GM12878 (cell line): ENCODE measurements at regions not wholly inside any gene's neighbourhood (a gene's known extent, or its start where the extent isn't known, plus 50 kb on each side); places are given as distances from the start of the nearest gene placed in this dataset.

Source experiments
- ATAC-seq: fragments of 200-7000 bp; cut with Tn5 transposase; 3 replicates; pipeline ENCODE4 v1.9.1; 2020; ENCODE audit warnings: mild to moderate bottlenecking, moderate library complexity
- BruUV-seq: library from RNA; stranded (reverse); fragments of 400-500 nt; replicated peaks from 2 replicates; lab custom pipeline; 2021; lab: Mats Ljungman, UMichigan
- CTCF ChIA-PET: fragments of 300-600 bp; sonication (Branson Sonifier 250); formaldehyde crosslinking; extraction: SDS; loops from one replicate; lab custom pipeline; 2021; ENCODE audit warnings: inconsistent platforms; lab: Yijun Ruan, JAX
- POLR2A ChIA-PET: fragments of 350-600 bp; formaldehyde crosslinking; extraction: SDS; loops from one replicate; lab custom pipeline; 2021; ENCODE audit warnings: inconsistent platforms; lab: Charles Lee
- RAD21 ChIA-PET: fragments of 300-600 bp; sonication (Branson Sonifier 250); formaldehyde crosslinking; loops from one replicate; lab custom pipeline; 2023; ENCODE audit warnings: antibody characterized with exemption; ENCODE audit not compliant: unreplicated experiment; lab: Charles Lee
- SMC1A ChIA-PET: fragments of 300-600 bp; sonication (Branson Sonifier 250); formaldehyde crosslinking; loops from one replicate; lab custom pipeline; 2023; ENCODE audit not compliant: unreplicated experiment, uncharacterized antibody; lab: Charles Lee
- DNase-seq: peaks from one replicate; pipeline ENCODE4 v3.0.0-alpha.2; 2011; ENCODE audit warnings: low read depth, low spot score
- FAIRE-seq: peaks from 3 replicates; lab custom pipeline; 2011; peaks lifted over from hg19 to GRCh38; lab: Jason Lieb, UNC
- H2AFZ ChIP-seq: 2 replicates; pipeline ENCODE4 v1.6.0; 2011; ENCODE audit warnings: low read depth, low read length, control low read depth; ENCODE audit not compliant: control insufficient read depth
- H3K27ac ChIP-seq: 2 replicates; pipeline ENCODE4 v1.5.1; 2011; ENCODE audit warnings: control low read depth; ENCODE audit not compliant: control insufficient read depth, insufficient read depth
- H3K27me3 ChIP-seq, 2 experiments: replicated peaks in 1 of 2; 2 replicates each; pipeline versions ENCODE4 v1.6.0 to v1.6.1; 2011; ENCODE audit warnings: low read length in 1 of 2; ENCODE audit not compliant: control insufficient read depth in 2 of 2, insufficient read depth in 2 of 2
- H3K36me3 ChIP-seq, 2 experiments: 2 replicates each; pipeline ENCODE4 v1.5.1; 2011; ENCODE audit warnings: low read length in 1 of 2; ENCODE audit not compliant: control insufficient read depth in 2 of 2, insufficient read depth in 2 of 2
- H3K4me1 ChIP-seq: 2 replicates; pipeline ENCODE4 v1.6.1; 2011; ENCODE audit warnings: mild to moderate bottlenecking, low read length, moderate library complexity, mixed read lengths; ENCODE audit not compliant: control insufficient read depth, insufficient read depth
- H3K4me2 ChIP-seq: 2 replicates; pipeline ENCODE4 v1.6.0; 2011; ENCODE audit warnings: control low read depth; ENCODE audit not compliant: control insufficient read depth, insufficient read depth
- H3K4me3 ChIP-seq: fragments of 200-600 bp; sonication (generic); 2 replicates; pipeline ENCODE4 v1.5.1; 2016
- H3K79me2 ChIP-seq: 2 replicates; pipeline ENCODE4 v1.6.0; 2011; ENCODE audit warnings: low read length; ENCODE audit not compliant: control insufficient read depth, insufficient read depth
- H3K9ac ChIP-seq: 2 replicates; pipeline ENCODE4 v1.8.0; 2011; ENCODE audit warnings: low read length, control low read depth, mixed read lengths; ENCODE audit not compliant: control insufficient read depth, insufficient read depth
- H3K9me3 ChIP-seq: replicated peaks from 3 replicates; pipeline ENCODE4 v1.5.1; 2011; ENCODE audit warnings: mild to moderate bottlenecking, low read length; ENCODE audit not compliant: control insufficient read depth, insufficient read depth
- H4K20me1 ChIP-seq: 2 replicates; pipeline ENCODE4 v1.6.0; 2011; ENCODE audit not compliant: control insufficient read depth, insufficient read depth
- BACH1 ChIP-seq: fragments of 450-650 bp; IDR thresholded peaks from 2 replicates; pipeline ENCODE4 v1.6.1; 2017; ENCODE audit warnings: mild to moderate bottlenecking, borderline replicate concordance
- BCL11A ChIP-seq: IDR thresholded peaks from 2 replicates; pipeline ENCODE4 v1.6.1; 2011; ENCODE audit warnings: low read depth, low read length
- BCLAF1 ChIP-seq: fragments of 450-650 bp; IDR thresholded peaks from 2 replicates; pipeline ENCODE4 v1.6.1; 2017; ENCODE audit warnings: antibody characterized with exemption, mild to moderate bottlenecking, moderate library complexity
- E2F4 ChIP-seq: IDR thresholded peaks from 2 replicates; pipeline ENCODE4 v1.6.1; 2012; ENCODE audit warnings: low read depth, low read length, improper control_type of control experiment
- MEF2A ChIP-seq: IDR thresholded peaks from 2 replicates; pipeline ENCODE4 v1.6.1; 2011; ENCODE audit warnings: low read depth, mild to moderate bottlenecking, low read length, moderate library complexity; ENCODE audit not compliant: insufficient read depth
- MTA2 ChIP-seq: fragments of 450-650 bp; IDR thresholded peaks from 2 replicates; pipeline ENCODE4 v1.6.1; 2016; ENCODE audit warnings: low read depth, mild to moderate bottlenecking, moderate library complexity
- NBN ChIP-seq: fragments of 450-650 bp; IDR thresholded peaks from 2 replicates; pipeline ENCODE4 v1.6.1; 2016
- NRF1 ChIP-seq: conservative IDR thresholded peaks from 2 replicates; pipeline ENCODE4 v1.6.1; 2011; ENCODE audit warnings: mild to moderate bottlenecking, low read depth, low read length, improper control_type of control experiment
- PAX5 ChIP-seq: IDR thresholded peaks from 2 replicates; pipeline ENCODE4 v1.6.1; 2011; ENCODE audit warnings: low read depth, low read length, borderline replicate concordance
- SPI1 ChIP-seq: IDR thresholded peaks from 2 replicates; pipeline ENCODE4 v1.6.1; 2011; ENCODE audit warnings: low read depth, mild to moderate bottlenecking, low read length, moderate library complexity, borderline replicate concordance; ENCODE audit not compliant: insufficient read depth
- SREBF1 ChIP-seq: IDR thresholded peaks from 2 replicates; pipeline ENCODE4 v1.6.1; 2012; ENCODE audit warnings: mild to moderate bottlenecking, low read length
- STAT1 ChIP-seq: fragments of 450-650 bp; conservative IDR thresholded peaks from 2 replicates; pipeline ENCODE4 v1.6.1; 2014; ENCODE audit warnings: antibody characterized with exemption, mild to moderate bottlenecking
- TARDBP ChIP-seq: IDR thresholded peaks from 2 replicates; pipeline ENCODE4 v1.6.1; 2016; ENCODE audit warnings: borderline replicate concordance
- USF1 ChIP-seq: IDR thresholded peaks from 2 replicates; pipeline ENCODE4 v1.6.1; 2011; ENCODE audit warnings: borderline replicate concordance, low read depth, mild to moderate bottlenecking, moderate library complexity, mixed read lengths, low read length; ENCODE audit not compliant: insufficient read depth; ENCODE audit errors: extremely low read length
- WGBS: methylation state at CpG from one replicate; pipeline ENCODE4 v1.1.6; 2016; ENCODE audit warnings: low lambda C conversion rate; ENCODE audit not compliant: insufficient replicate concordance, insufficient coverage; ENCODE audit errors: missing lambda C conversion rate; 5-methylcytosine and 5-hydroxymethylcytosine counted together
- in situ Hi-C: fragments of 300-500 bp; cut with MboI; formaldehyde crosslinking; loops from 9 replicates; pipeline ENCODE4 v1.14.3; 2018; ENCODE audit warnings: mixed read lengths
- intact Hi-C: fragments of 100-400 bp; cut with micrococcal nuclease; formaldehyde crosslinking; loops from one replicate; pipeline ENCODE4 v1.14.2; 2022; ENCODE audit not compliant: unreplicated experiment

GRCh38 chr15:77742570-77742969 lies 109.9 kb upstream of the LINGO1 start:
- H3K79me2 ChIP-seq: no peaks in the 10 kb centered on the region

GRCh38 chr15:77742127-77742526 lies 109.4 kb upstream of the LINGO1 start:
- POLR2A ChIA-PET: no interaction called here
- 16% methylated on average over 5 of the region's 5 CpGs for WGBS
- Histone ChIP-seq H3K36me3 (no peaks in the 10 kb centered on the region), H3K4me3 (no peak overlapping the region), H4K20me1 (no peaks in the 10 kb centered on the region), H2AFZ (no peak overlapping the region), H3K79me2 (no peaks in the 10 kb centered on the region), H3K27ac (no peak overlapping the region), H3K27me3 (peaks cover 0 to 1% of the 10 kb centered on the region in 2 experiments; a peak in 2 of 4 replicates), H3K4me1 (no peaks in the 10 kb centered on the region), H3K4me2 (no peak overlapping the region), H3K9ac (no peak overlapping the region), H3K9me3 (no peaks in the 10 kb centered on the region)
- intact Hi-C loops: no loop called here
- in situ Hi-C loops: no loop called here
- RAD21 ChIA-PET: interaction anchor here (0.6 to 1.0 kb wide), 3 partner anchors 10 to 22 kb away, joined by 3 read pairs; no protein-coding TSS in a partner anchor
- CTCF ChIA-PET: no interaction called here
- no TSS peak for BruUV-seq
- SMC1A ChIA-PET: interaction anchor here (1.1 kb wide), 1 partner anchor 80 kb away, joined by 4 read pairs; no protein-coding TSS in a partner anchor
- DNase-seq (no peak), FAIRE-seq (no peak), ATAC-seq (no peak)
- TF ChIP-seq BACH1: no peak
- TF ChIP-seq MTA2: no peak
- no peak for TF ChIP-seq PAX5
- TF ChIP-seq SREBF1: no peak
- TF ChIP-seq BCLAF1: no peak
- TF ChIP-seq MEF2A: no peak
- TF ChIP-seq USF1: no peak
- TF ChIP-seq STAT1: no peak
- TF ChIP-seq TARDBP: no peak
- TF ChIP-seq NRF1: no peak
- no peak for TF ChIP-seq NBN

More at GRCh38 chr15:77742570-77742969, 109.9 kb upstream of the LINGO1 start:
- in situ Hi-C loops (no loop called here), intact Hi-C loops (no loop called here)
- ATAC-seq (no peak), FAIRE-seq (no peak), DNase-seq (no peak)
- WGBS: 2% methylated on average over 4 of the region's 4 CpGs
- H3K9me3 ChIP-seq: no peaks in the 10 kb centered on the region
- H3K4me2 ChIP-seq: no peak overlapping the region
- no peak overlapping the region for H2AFZ ChIP-seq
- ChIA-PET SMC1A (interaction anchor here (1.1 kb wide), 1 partner anchor 79 kb away, joined by 4 read pairs; no protein-coding TSS in a partner anchor), POLR2A (no interaction called here), RAD21 (no interaction called here), CTCF (no interaction called here)
- no peak overlapping the region for H3K27ac ChIP-seq
- H3K4me3 ChIP-seq: no peak overlapping the region
- no peaks in the 10 kb centered on the region for H4K20me1 ChIP-seq
- no peak overlapping the region for H3K9ac ChIP-seq
- no TSS peak for BruUV-seq
- no peaks in the 10 kb centered on the region for H3K36me3 ChIP-seq
- TF ChIP-seq E2F4 (no peak), SPI1 (no peak), BCL11A (no peak)
- no peaks in the 10 kb centered on the region; a peak in 1 of 4 replicates for H3K27me3 ChIP-seq
- H3K4me1 ChIP-seq: no peaks in the 10 kb centered on the region
